Activated T-helper 17 cell treated with anti-CD3 and anti-CD28 coated beads, Interleukin-2, amount 50 U/mL, for 72 hours (primary cell): ENCODE measurements at regions not wholly inside any gene's neighbourhood (a gene's known extent, or its start where the extent isn't known, plus 50 kb on each side); places are given as distances from the start of the nearest gene placed in this dataset.

Experiments used
- ATAC-seq: fragments of 150-1000 bp; cut with Tn5 transposase; replicated peaks from 2 replicates; pipeline ENCODE4 v1.10.0; 2021; ENCODE audit warnings: mild to moderate bottlenecking, moderate library complexity
- H3K27ac Mint-ChIP-seq: one replicate; pipeline ENCODE4 v1.8.0; 2022; ENCODE audit warnings: mixed read lengths
- H3K27me3 Mint-ChIP-seq: one replicate; pipeline ENCODE4 v1.8.0; 2022; ENCODE audit warnings: mixed read lengths
- H3K36me3 Mint-ChIP-seq: one replicate; pipeline ENCODE4 v1.8.0; 2022; ENCODE audit warnings: low read depth, mild to moderate bottlenecking, mixed read lengths
- H3K4me1 Mint-ChIP-seq: one replicate; pipeline ENCODE4 v1.8.0; 2022; ENCODE audit warnings: mixed read lengths
- H3K4me3 Mint-ChIP-seq: one replicate; pipeline ENCODE4 v1.8.0; 2022; ENCODE audit warnings: mild to moderate bottlenecking, mixed read lengths
- H3K9me3 Mint-ChIP-seq: one replicate; pipeline ENCODE4 v1.8.0; 2022; ENCODE audit warnings: mixed read lengths

DNA sequence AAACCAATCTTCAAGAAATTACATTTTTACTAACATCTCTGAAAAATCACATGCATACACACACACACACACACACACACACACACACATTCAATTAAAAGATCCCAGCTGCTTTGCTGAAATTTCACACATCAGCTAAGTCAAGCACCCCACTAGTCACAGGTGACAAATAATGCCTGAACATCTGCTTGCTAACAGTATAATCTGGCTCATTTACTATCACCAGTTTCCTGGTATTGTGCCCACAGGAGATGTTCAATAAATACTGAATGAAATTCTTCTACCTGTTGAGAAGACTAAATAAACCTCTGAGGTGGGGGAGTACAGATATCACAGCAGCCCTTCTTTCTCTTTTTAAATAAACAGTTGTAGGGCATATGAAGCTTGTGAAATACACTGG is 994.0 kb downstream of the ARAP2 start:
- Mint-ChIP-seq H3K9me3 (peaks cover 3% of the 10 kb centered on the region), H3K27ac (no peak overlapping the region), H3K4me3 (no peak overlapping the region), H3K27me3 (no peaks in the 10 kb centered on the region), H3K4me1 (no peaks in the 10 kb centered on the region), H3K36me3 (no peaks in the 10 kb centered on the region)
- ATAC-seq = no peak

GRCh38 chr4:35250761-35251160 is 993.6 kb downstream of the ARAP2 start:
- no peaks in the 10 kb centered on the region for H3K36me3 Mint-ChIP-seq
- H3K4me1 Mint-ChIP-seq = no peaks in the 10 kb centered on the region
- no peak for ATAC-seq
- no peaks in the 10 kb centered on the region for H3K27me3 Mint-ChIP-seq
- no peak overlapping the region for H3K27ac Mint-ChIP-seq
- peaks cover 3% of the 10 kb centered on the region for H3K9me3 Mint-ChIP-seq
- no peak overlapping the region for H3K4me3 Mint-ChIP-seq

DNA sequence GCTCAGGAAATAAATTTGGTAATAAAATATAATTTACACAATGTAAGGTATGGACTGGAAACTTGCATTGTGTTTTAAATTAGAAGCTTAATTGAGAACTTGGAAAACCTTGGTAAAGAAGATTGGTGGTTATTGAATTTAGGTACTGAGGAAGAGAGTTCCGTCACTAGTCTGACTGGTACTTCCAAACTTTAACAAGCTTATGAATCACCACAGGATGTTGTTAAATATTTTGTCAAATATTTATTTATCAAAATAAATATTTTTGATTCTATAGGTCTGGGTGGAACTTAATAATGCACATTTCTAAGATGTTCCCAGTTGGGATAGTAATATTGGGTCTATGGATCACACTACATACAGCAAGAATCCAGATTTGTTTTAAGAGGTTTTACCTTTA is 992.2 kb downstream of the ARAP2 start:
- Mint-ChIP-seq H3K27ac (no peak overlapping the region), H3K36me3 (no peaks in the 10 kb centered on the region), H3K4me3 (no peak overlapping the region), H3K27me3 (no peaks in the 10 kb centered on the region), H3K9me3 (peaks cover 3% of the 10 kb centered on the region), H3K4me1 (no peaks in the 10 kb centered on the region)
- ATAC-seq = no peak

DNA sequence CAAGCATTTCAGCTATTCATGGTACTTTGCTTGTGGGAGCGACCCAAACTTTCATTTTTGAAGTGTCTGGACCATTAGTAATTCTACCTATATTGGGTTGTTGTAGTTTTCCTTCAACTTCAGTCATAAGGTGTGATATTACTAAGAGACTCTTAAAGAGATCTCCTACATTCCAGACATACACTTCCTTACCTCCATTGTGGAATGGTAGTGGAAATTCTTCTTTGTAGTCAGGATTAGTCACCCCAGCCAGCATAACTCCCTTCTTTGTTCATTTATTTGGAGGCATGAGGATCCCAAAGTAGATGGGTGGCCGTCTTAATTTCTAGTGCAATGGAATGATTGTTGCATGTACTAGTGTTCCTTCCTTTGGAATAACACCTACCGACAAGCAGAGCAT is 991.4 kb downstream of the ARAP2 start:
- Mint-ChIP-seq H3K27ac (no peak overlapping the region), H3K4me1 (no peaks in the 10 kb centered on the region), H3K4me3 (no peak overlapping the region), H3K9me3 (peaks cover 3% of the 10 kb centered on the region), H3K36me3 (no peaks in the 10 kb centered on the region), H3K27me3 (no peaks in the 10 kb centered on the region)
- no peak for ATAC-seq

DNA sequence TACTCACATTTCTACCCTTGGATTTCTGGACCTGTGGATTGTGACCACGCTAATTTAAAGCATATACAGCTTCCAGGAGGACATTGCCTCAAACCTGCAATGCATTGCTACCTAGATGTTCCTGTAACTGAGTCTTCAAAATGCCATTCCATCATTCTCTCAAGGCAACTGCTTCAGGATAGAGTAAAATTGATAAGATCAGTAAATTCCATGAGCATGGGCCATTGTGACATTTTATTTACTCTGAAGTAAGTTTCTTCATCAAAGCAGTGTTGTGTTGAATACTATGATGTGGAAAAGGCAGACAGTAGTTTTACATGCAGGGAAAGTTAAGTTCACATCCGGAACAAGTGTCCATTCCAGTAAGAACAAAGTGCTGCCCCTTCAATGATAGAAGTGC is 991.0 kb downstream of the ARAP2 start:
- Mint-ChIP-seq H3K36me3 (no peaks in the 10 kb centered on the region), H3K4me1 (no peaks in the 10 kb centered on the region)

GRCh38 chr4:35286434-35286833 is 957.9 kb downstream of the ARAP2 start:
- Mint-ChIP-seq H3K9me3 (peaks cover 9% of the 10 kb centered on the region), H3K27ac (no peak overlapping the region), H3K36me3 (no peaks in the 10 kb centered on the region), H3K27me3 (no peaks in the 10 kb centered on the region), H3K4me3 (no peak overlapping the region), H3K4me1 (no peaks in the 10 kb centered on the region)
- ATAC-seq = no peak

More for the DNA sequence above, 991.0 kb downstream of the ARAP2 start:
- peaks cover 3% of the 10 kb centered on the region for H3K9me3 Mint-ChIP-seq
- no peaks in the 10 kb centered on the region for H3K27me3 Mint-ChIP-seq
- no peak for ATAC-seq
- H3K4me3 Mint-ChIP-seq = no peak overlapping the region
- no peak overlapping the region for H3K27ac Mint-ChIP-seq

DNA sequence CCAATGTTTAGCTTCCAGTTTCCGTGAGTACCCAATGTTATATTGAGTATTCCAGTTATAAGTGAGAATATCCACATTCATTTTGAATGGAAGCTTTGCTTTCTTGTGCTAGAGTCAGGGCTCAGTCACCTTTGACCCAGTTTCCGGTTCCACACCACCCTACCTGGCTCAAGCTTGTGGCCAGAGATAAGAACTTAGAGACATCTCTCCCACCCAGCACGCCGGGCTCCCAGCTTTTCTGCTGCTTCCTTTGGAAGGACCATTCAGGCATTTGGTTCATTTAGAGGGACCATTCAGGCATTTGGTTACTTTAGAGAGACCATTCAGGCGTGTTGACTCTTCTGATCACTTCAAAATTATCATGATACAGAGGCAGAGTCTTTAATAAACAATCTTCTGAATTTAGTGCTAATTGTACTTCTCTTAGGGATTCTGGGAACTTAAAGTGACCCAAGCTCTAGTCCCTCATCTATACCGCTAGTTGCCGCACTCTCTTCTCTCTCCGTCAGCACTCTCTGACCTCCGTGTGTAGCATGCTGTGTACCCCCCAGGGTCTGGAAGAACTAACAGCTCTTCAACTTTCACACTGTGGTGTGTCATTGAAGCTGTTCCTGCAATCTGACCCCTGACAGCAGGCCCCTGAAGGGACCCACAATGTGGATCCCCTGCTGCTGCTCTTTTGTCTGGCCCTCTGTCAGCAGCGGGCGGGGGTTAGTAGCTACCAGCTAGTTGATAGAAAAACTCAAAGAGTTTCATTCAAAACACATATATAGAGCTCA is 943.1 kb downstream of the ARAP2 start:
- Mint-ChIP-seq H3K9me3 (peaks cover 4% of the 10 kb centered on the region), H3K27ac (no peak overlapping the region), H3K4me1 (no peaks in the 10 kb centered on the region), H3K36me3 (no peaks in the 10 kb centered on the region), H3K27me3 (no peaks in the 10 kb centered on the region), H3K4me3 (no peak overlapping the region)
- no peak for ATAC-seq

DNA sequence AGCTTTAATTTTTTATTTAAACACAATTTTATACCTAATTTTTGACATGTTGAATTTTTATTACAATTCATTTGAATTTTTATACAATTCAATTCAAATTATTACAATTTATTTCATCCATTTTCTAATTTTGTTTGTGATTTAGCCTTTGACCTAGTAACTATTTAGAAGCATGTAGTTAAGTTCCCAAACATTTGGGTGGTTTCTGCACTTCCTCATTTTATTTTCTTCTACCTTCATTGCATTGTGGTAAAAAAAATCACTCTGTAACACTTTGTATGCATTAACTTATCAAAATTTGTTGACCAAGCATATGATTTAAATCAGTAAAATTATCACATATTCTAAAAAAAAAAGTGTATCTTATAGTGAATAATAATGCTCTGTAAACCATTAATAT is 928.9 kb downstream of the ARAP2 start:
- Mint-ChIP-seq H3K4me1 (no peaks in the 10 kb centered on the region), H3K4me3 (no peak overlapping the region), H3K27me3 (no peaks in the 10 kb centered on the region), H3K27ac (no peak overlapping the region), H3K36me3 (no peaks in the 10 kb centered on the region), H3K9me3 (peaks cover 7% of the 10 kb centered on the region)
- no peak for ATAC-seq

- Mint-ChIP-seq H3K36me3 (no peaks in the 10 kb centered on the region), H3K4me1 (no peaks in the 10 kb centered on the region), H3K27me3 (no peaks in the 10 kb centered on the region), H3K9me3 (peaks cover 3% of the 10 kb centered on the region), H3K4me3 (no peak overlapping the region), H3K27ac (no peak overlapping the region)
- ATAC-seq = no peak
Observed at GRCh38 chr4:35325908-35326453, 918.3 kb downstream of the ARAP2 start.

DNA sequence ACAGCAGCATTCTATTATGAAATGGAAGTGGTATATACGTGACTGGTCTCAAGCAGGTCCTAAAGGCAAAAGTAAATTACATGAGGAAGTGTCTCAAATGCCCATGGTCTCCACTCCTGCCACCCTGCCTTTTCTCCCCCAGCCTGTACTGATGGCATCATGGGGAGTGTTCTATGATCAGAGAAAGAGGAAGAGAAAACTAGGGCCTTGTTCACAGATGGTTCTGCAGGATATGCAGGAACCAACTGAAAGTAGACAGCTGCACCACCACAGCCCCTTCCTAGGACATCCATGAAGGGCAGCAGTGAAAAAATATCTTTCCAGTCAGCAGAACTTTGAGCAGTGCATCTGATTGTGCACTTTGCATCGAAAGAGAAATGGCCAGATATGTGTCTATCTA is 901.5 kb downstream of the ARAP2 start:
- Mint-ChIP-seq H3K27ac (no peak overlapping the region), H3K4me3 (no peak overlapping the region), H3K36me3 (no peaks in the 10 kb centered on the region), H3K9me3 (peaks cover 14% of the 10 kb centered on the region), H3K4me1 (no peaks in the 10 kb centered on the region), H3K27me3 (no peaks in the 10 kb centered on the region)
- ATAC-seq = no peak

DNA sequence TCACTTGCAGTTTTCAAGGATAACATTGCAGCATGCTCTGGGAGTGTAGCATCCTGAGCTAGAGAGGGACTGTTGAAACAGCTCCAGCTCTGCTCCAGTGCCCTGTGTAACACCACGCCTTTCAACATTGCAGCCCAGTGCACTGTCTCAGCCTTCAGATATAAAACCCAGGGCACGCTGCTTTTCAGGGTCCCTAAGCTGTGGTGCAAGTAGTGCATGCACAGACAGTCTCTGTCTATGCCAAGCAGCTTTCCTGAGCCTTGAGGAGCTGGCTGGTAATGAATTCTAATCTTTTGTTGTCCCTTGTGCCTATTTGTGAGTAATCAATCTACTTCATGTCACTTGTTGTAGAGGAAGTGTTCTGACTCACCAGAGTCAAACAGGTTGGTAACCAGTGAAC is 897.0 kb downstream of the ARAP2 start:
- no peaks in the 10 kb centered on the region for H3K4me1 Mint-ChIP-seq
- no peaks in the 10 kb centered on the region for H3K27me3 Mint-ChIP-seq
- no peaks in the 10 kb centered on the region for H3K36me3 Mint-ChIP-seq
- no peak for ATAC-seq
- H3K9me3 Mint-ChIP-seq = peaks cover 15% of the 10 kb centered on the region
- no peak overlapping the region for H3K4me3 Mint-ChIP-seq
- no peak overlapping the region for H3K27ac Mint-ChIP-seq

DNA sequence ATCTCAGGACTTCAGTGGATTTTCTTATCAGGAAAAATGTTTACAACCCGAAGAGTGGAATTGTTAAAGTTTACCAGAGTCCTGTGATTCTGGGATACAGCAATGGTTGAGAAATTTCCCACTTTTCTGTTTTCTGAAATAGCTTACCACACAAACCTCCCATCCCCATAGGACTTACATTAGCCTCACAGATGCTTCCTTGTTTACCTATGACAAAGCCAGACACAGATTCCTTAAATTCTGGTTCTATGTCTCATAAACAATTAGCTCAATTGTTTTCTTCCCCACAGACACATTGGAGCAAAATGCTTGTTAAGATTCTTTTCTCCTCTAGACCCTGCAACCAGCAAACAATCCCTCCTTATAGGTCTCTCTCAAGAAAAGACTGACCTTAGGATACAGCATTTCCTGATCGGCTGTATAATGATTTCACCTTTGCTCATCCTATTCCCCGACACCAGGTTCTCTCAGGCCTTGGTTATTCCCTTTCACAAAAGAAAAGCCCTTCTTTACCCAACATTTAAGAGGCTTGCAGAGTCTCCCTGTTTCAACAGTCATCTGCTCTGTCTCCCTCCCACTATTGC is 886.2 kb downstream of the ARAP2 start:
- no peaks in the 10 kb centered on the region for H3K27me3 Mint-ChIP-seq
- H3K4me3 Mint-ChIP-seq = no peak overlapping the region
- peaks cover 16% of the 10 kb centered on the region for H3K9me3 Mint-ChIP-seq
- H3K36me3 Mint-ChIP-seq = no peaks in the 10 kb centered on the region
- H3K4me1 Mint-ChIP-seq = no peaks in the 10 kb centered on the region
- ATAC-seq = no peak
- H3K27ac Mint-ChIP-seq = no peak overlapping the region

DNA sequence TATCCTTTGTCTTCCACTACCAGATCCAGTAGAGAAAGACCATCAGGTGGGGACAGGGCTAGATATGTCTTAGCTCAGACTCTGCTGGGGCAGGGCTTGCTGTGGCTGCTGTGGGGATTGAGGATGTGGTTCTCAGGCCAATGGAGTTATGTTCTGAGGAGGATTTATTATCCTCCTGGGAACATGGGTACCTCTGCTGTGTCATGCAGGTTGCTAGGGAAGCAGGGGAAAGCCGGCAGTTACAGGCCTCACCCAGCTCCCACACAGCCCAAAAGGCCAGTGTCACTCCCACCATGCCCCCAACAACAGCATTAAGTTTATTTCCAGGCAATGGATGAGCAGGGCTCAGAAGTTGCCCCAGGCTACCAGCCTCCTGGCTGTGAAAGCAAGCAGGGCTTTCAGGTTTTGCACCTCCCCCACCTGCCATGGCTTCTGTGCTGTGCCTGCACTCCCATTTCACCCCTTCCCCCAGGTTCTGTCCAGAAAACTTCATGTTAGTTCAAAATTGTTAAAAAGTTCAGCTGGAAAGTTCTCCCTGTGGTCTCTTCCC is 879.9 kb downstream of the ARAP2 start:
- Mint-ChIP-seq H3K27ac (no peak overlapping the region), H3K9me3 (peaks cover 15% of the 10 kb centered on the region), H3K36me3 (no peaks in the 10 kb centered on the region), H3K4me1 (no peaks in the 10 kb centered on the region), H3K27me3 (no peaks in the 10 kb centered on the region), H3K4me3 (no peak overlapping the region)
- ATAC-seq = no peak

GRCh38 chr4:35365186-35365585 is 879.1 kb downstream of the ARAP2 start:
- H3K27ac Mint-ChIP-seq = no peak overlapping the region
- no peaks in the 10 kb centered on the region for H3K4me1 Mint-ChIP-seq
- no peaks in the 10 kb centered on the region for H3K36me3 Mint-ChIP-seq
- no peaks in the 10 kb centered on the region for H3K27me3 Mint-ChIP-seq
- H3K9me3 Mint-ChIP-seq = peaks cover 15% of the 10 kb centered on the region
- no peak for ATAC-seq
- no peak overlapping the region for H3K4me3 Mint-ChIP-seq

- no peak for ATAC-seq
- H3K4me3 Mint-ChIP-seq = no peak overlapping the region
- peaks cover 8% of the 10 kb centered on the region for H3K9me3 Mint-ChIP-seq
- no peaks in the 10 kb centered on the region for H3K27me3 Mint-ChIP-seq
- H3K4me1 Mint-ChIP-seq = no peaks in the 10 kb centered on the region
- H3K36me3 Mint-ChIP-seq = no peaks in the 10 kb centered on the region
- H3K27ac Mint-ChIP-seq = no peak overlapping the region
Observed at GRCh38 chr4:35399912-35400311, 844.4 kb downstream of the ARAP2 start.
